Dendritic cell treated with granulocyte-macrophage colony-stimulating factor and Interleukin-4, amounts not matched to agents 40 ng/mL and 50 ng/mL, for 4 days (primary cell): ENCODE measurements at regions not wholly inside any gene's neighbourhood (a gene's known extent, or its start where the extent isn't known, plus 50 kb on each side); places are given as distances from the start of the nearest gene placed in this dataset.
"Not testable (repeated sequence)": the region's sequence is repeated elsewhere in the genome, so short reads cannot be mapped to it uniquely, and the experiment has no call there.

Experiments used
- H3K27ac Mint-ChIP-seq: one replicate; pipeline ENCODE4 v1.8.0; 2022; ENCODE audit warnings: mild to moderate bottlenecking, mixed read lengths
- H3K27me3 Mint-ChIP-seq: one replicate; pipeline ENCODE4 v1.8.0; 2022; ENCODE audit warnings: mild to moderate bottlenecking, mixed read lengths
- H3K36me3 Mint-ChIP-seq: one replicate; pipeline ENCODE4 v1.8.0; 2022; ENCODE audit warnings: low read depth, mixed read lengths
- H3K4me1 Mint-ChIP-seq: one replicate; pipeline ENCODE4 v1.8.0; 2022; ENCODE audit warnings: low read depth, mixed read lengths
- H3K4me3 Mint-ChIP-seq: one replicate; pipeline ENCODE4 v1.8.0; 2022; ENCODE audit warnings: mild to moderate bottlenecking, moderate library complexity, mixed read lengths
- H3K9me3 Mint-ChIP-seq: one replicate; pipeline ENCODE4 v1.8.0; 2022; ENCODE audit warnings: mixed read lengths
- intact Hi-C: fragments of 100-400 bp; cut with micrococcal nuclease; formaldehyde crosslinking; loops from one replicate; pipeline ENCODE4 v1.15.0; 2022

DNA sequence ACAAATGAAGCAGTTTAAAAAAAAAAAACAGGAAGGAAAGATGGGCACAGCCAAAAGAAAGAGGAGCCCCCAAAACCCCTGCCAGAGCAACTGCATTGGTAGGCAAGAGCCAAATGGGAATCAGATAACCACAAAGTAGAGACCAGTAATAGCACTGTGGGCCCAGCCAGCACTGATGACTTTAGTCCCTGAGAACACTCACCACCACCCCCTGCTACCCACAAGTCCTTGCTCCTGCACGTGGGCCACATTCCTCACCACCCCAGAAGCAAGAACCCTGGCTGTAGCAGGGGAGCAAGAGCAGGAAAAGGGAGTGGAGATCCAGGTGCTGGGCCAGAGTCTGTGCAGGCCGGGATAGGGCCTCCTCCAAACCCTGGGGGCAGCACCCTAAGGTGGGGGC is 86.1 kb downstream of the RRAGC start:
- Mint-ChIP-seq H3K4me1 (no peaks in the 10 kb centered on the region), H3K27me3 (peaks cover 11% of the 10 kb centered on the region), H3K27ac (no peak overlapping the region), H3K4me3 (no peak overlapping the region), H3K9me3 (no peaks in the 10 kb centered on the region), H3K36me3 (no peaks in the 10 kb centered on the region)
- intact Hi-C loops = no loop called here

DNA sequence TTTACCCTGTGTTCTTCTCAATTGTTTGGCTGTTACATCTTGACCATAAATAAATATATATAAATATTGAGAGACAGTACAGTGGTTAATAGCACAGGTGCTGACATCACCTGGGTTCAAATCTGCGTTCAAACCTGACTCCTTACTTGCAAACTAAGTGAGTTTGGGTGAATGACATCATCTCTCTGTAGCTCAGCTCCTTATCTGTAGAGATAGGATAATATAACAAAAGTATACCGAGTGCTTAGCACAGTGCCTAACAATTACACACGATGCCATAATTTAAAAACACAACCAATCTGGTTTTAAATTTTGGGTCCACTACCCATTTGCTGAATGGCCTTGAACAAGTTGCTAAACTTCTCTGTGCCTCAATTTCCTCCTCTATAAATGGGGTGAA is 86.6 kb downstream of the RRAGC start:
- no peak overlapping the region for H3K4me3 Mint-ChIP-seq

DNA sequence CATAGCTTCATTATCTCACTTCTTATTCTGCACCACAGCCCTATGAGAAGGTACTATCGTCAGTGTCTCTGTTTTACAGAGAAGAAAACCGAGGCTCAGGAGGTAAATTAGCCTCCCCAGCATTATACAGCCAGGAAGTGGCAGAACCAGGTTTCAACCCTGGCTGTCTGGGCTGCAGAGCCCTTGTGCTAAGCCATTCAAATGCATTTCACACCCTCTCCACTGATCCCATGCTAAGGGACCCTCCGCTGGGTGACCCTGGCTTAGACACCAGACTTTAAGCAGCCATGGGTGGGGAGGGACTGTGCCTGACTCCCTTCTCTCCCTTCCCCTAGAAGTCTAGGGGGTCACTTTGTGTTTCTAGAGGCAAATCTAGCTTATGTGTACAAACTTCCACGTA is 87.5 kb downstream of the RRAGC start:
- Mint-ChIP-seq H3K4me3 (no peak overlapping the region), H3K9me3 (no peaks in the 10 kb centered on the region), H3K27ac (no peak overlapping the region), H3K27me3 (peaks cover 11% of the 10 kb centered on the region), H3K36me3 (no peaks in the 10 kb centered on the region), H3K4me1 (no peaks in the 10 kb centered on the region)
- intact Hi-C loops = no loop called here

More for the DNA sequence above, 86.6 kb downstream of the RRAGC start:
- H3K27me3 Mint-ChIP-seq = peaks cover 11% of the 10 kb centered on the region
- intact Hi-C loops = no loop called here
- H3K36me3 Mint-ChIP-seq = no peaks in the 10 kb centered on the region
- H3K4me1 Mint-ChIP-seq = no peaks in the 10 kb centered on the region
- no peak overlapping the region for H3K27ac Mint-ChIP-seq
- no peaks in the 10 kb centered on the region for H3K9me3 Mint-ChIP-seq

DNA sequence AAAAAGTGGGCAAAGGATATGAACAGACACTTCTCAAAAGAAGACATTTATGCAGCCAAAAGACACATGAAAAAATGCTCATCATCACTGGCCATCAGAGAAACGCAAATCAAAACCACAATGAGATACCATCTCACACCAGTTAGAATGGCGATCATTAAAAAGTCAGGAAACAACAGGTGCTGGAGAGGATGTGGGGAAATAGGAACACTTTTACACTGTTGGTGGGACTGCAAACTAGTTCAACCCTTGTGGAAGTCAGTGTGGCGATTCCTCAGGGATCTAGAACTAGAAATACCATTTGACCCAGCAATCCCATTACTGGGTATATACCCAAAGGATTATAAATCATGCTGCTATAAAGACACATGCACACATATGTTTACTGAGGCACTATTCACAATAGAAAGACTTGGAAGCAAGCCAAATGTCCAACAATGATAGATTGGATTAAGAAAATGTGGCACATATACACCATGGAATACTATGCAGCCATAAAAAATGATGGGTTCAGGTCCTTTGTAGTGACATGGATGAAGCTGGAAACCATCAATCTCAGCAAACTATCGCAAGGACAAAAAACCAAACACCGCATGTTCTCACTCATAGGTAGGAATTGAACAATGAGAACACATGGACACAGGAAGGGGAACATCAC is 88.9 kb downstream of the RRAGC start:
- H3K27ac Mint-ChIP-seq, H3K4me3 Mint-ChIP-seq, H3K4me1 Mint-ChIP-seq, H3K27me3 Mint-ChIP-seq, intact Hi-C loops, H3K36me3 Mint-ChIP-seq, H3K9me3 Mint-ChIP-seq: not testable (repeated sequence)

DNA sequence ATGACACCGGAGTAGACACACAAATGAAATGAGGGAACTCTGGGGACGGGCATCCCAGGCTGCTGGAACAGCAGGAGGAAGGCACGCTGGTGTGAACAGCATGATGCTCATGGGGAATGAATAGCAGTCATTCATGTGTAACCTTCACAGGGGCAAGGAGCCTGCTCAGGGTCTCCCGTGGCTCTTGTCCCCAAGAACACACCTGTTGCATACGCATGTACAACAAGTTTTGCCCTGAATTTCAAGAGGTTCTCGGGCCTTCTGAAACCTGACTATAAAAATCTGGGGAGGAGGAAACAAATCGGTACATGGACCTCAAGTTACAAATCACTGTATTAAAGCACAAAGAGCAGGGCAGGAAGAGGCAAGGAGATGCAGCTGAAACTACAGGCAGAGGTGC is 93.4 kb downstream of the RRAGC start:
- H3K4me1 Mint-ChIP-seq = no peaks in the 10 kb centered on the region
- no peaks in the 10 kb centered on the region for H3K36me3 Mint-ChIP-seq
- no peaks in the 10 kb centered on the region for H3K9me3 Mint-ChIP-seq
- no peak overlapping the region for H3K27ac Mint-ChIP-seq
- H3K4me3 Mint-ChIP-seq = no peak overlapping the region
- intact Hi-C loops = no loop called here
- peaks cover 5% of the 10 kb centered on the region for H3K27me3 Mint-ChIP-seq

DNA sequence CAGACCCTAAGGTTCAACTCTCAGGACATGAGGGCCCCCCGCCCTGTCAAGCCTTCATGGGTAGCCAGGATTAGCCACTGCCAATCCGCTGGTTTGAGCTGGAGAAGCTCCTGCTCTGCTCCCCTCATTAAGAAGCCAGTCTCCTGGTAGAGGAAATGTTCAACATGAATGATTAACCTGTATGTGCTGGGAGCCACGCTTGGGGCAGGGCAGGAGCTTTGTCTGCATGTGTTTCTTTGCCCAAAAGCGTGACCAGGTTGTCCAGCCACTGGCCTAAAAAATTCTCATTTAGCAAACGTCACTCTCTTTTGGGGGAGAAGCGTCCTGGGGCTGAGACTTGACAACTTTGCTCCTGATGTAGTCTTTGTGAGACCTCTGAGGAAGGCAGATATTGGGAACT is 96.5 kb downstream of the RRAGC start:
- peaks cover 6% of the 10 kb centered on the region for H3K27me3 Mint-ChIP-seq
- no peak overlapping the region for H3K27ac Mint-ChIP-seq
- no peak overlapping the region for H3K4me3 Mint-ChIP-seq
- intact Hi-C loops = no loop called here
- no peaks in the 10 kb centered on the region for H3K9me3 Mint-ChIP-seq
- H3K4me1 Mint-ChIP-seq = no peaks in the 10 kb centered on the region
- H3K36me3 Mint-ChIP-seq = no peaks in the 10 kb centered on the region

DNA sequence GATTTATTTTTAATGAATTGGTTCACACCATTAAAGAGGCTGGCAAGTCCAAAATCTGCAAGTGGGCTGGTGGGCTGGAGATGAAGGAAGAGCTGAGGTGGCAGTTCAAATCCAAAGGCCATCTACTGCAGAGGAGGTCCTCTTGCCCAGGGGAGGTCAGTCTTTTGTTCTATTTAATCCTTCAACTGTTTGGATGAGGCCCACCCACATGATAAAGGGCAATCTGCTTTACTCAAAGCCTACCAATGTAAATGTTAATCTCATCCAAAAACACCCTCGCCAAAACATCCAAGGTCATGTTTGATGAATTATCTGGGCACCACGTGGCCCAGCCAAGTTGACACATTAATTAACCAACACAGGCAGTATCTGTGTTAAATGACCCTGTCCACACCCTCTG is 99.0 kb downstream of the RRAGC start:
- Mint-ChIP-seq H3K9me3 (no peaks in the 10 kb centered on the region), H3K4me3 (no peak overlapping the region), H3K27ac (no peak overlapping the region), H3K4me1 (no peaks in the 10 kb centered on the region), H3K36me3 (no peaks in the 10 kb centered on the region), H3K27me3 (peaks cover 7% of the 10 kb centered on the region)
- intact Hi-C loops = no loop called here

DNA sequence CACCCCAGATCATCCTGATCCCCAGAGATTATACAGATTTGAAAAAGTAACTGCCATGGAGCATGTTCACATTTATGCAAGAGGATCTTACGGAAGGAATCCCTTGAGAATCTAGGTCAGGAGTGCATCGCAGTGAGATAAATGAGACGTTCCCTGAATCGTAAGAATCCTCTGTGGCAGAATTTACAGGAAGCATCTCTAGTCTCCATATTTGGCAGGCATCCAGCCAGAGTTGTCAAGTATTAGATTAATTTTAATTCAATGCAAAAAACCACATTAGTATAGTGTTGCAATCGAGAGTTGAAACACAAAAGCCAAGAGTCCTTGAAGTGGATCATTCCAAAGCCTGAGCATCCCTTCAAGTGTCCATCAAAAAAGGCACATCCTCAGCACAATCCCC is 100.8 kb downstream of the RRAGC start:
- H3K27ac Mint-ChIP-seq = no peak overlapping the region
- H3K27me3 Mint-ChIP-seq = peaks cover 6% of the 10 kb centered on the region
- intact Hi-C loops = no loop called here
- H3K36me3 Mint-ChIP-seq = no peaks in the 10 kb centered on the region
- no peak overlapping the region for H3K4me3 Mint-ChIP-seq
- H3K4me1 Mint-ChIP-seq = no peaks in the 10 kb centered on the region
- H3K9me3 Mint-ChIP-seq = no peaks in the 10 kb centered on the region

DNA sequence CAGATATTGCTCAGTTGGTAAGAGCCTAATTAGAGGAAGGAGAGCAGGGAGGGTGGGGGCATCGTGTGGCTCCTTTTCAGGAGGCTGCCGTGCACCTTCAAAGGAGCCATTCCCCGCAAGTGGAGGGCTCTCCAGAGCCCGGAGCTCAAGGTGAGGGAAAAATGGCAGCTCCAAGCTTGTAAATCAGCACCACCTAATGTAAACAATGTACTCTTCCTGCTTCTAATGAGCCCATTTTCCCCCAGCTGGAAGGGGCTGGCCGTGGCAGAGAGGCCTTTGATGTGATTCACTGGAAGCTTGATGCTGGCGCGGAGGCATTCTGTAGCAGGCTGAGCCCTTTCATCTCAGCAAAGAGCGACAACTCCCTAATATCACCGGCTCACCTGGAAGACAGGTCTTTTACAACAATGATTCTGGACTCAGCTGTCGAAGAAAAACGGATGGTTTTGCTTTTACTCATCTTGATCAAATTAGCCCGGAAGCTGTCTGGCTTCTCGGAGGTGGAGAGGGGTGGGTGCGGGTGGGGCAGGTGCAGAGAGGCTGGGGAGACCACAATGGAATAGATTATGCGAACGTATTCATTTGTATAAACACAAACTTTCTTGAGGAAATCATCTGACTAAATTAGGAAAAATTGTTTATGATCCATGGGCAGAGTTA is 112.5 kb downstream of the RRAGC start:
- H3K4me1 Mint-ChIP-seq = no peaks in the 10 kb centered on the region
- H3K27ac Mint-ChIP-seq = no peak overlapping the region
- no peak overlapping the region for H3K4me3 Mint-ChIP-seq
- no peaks in the 10 kb centered on the region for H3K36me3 Mint-ChIP-seq
- H3K27me3 Mint-ChIP-seq = peaks cover 4% of the 10 kb centered on the region
- intact Hi-C loops = no loop called here
- peaks cover 8% of the 10 kb centered on the region for H3K9me3 Mint-ChIP-seq

DNA sequence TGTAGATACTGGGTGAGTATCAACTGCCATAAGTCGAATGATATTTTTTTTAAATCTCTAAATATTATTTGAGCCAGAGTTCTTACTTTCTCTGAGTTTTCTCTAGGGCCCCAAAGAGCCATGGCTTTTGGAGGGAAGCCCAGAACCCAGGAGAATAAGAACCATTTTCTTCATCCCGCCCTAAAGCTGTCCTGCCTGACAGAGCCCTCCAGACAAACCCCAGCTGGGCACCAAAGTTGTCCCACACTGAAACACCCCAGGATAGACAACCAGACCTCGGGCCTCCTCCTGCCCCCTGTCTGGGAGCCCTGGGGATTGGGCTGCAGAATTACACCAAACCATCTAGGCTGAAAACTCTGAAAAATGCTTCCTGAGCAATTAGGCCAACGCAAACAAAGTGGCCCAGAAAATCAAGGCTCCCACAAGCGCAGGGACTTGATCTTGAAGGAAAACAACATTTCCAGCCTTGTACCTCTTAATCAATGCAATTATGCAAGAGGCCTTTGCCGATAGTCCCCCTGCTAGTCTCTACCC is 113.1 kb downstream of the RRAGC start:
- H3K36me3 Mint-ChIP-seq = no peaks in the 10 kb centered on the region

DNA sequence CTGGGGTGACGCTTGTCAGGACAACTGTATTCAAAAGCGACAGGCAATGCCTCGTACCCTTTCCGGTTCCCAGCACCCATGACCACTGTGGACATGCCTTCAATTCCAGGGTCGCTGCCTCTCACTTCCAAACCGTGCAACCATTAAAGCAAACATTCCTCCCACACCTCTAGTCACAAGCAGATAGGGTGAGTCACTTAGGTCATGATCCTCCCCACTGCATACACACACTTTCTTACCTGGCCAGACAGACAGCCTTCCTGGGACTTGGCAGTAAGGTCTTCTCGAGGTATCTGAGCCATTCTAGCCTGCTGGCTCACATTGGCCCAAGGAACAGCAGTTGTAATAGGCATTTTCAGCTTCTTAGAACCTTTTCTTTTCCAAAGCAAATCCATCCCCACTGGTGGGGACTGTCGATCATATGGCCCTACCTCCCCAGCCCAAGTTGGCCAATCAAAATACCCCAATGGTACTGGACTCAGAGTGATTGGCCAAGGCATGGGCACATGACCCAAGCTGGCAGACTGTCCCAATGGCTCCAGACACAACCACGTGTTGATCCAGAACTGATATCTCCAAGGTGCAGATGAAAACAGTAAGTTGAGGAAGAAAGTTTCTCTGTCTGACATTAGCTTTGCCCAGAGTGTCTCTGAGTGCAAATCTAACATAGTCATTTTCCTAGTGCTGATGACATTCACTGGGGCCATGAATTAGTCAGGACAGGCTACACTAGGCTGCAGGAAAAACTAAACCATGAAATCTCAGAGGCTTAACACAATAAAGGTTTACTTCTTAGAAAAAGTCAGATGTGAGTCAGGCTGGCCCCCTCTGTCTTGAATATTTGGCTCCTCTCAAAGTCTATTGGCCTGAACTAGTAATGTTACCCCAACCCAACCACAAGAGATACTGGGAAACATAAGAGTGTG is 113.8 kb downstream of the RRAGC start:
- H3K9me3 Mint-ChIP-seq = peaks cover 8% of the 10 kb centered on the region
- H3K4me1 Mint-ChIP-seq = no peaks in the 10 kb centered on the region
- H3K27ac Mint-ChIP-seq = no peak overlapping the region
- intact Hi-C loops = no loop called here
- peaks cover 4% of the 10 kb centered on the region for H3K27me3 Mint-ChIP-seq
- H3K36me3 Mint-ChIP-seq = no peaks in the 10 kb centered on the region
- H3K4me3 Mint-ChIP-seq = no peak overlapping the region

More for the DNA sequence above, 113.1 kb downstream of the RRAGC start:
- no peaks in the 10 kb centered on the region for H3K4me1 Mint-ChIP-seq
- peaks cover 4% of the 10 kb centered on the region for H3K27me3 Mint-ChIP-seq
- H3K4me3 Mint-ChIP-seq = no peak overlapping the region
- H3K27ac Mint-ChIP-seq = no peak overlapping the region
- H3K9me3 Mint-ChIP-seq = peaks cover 8% of the 10 kb centered on the region
- intact Hi-C loops = no loop called here

DNA sequence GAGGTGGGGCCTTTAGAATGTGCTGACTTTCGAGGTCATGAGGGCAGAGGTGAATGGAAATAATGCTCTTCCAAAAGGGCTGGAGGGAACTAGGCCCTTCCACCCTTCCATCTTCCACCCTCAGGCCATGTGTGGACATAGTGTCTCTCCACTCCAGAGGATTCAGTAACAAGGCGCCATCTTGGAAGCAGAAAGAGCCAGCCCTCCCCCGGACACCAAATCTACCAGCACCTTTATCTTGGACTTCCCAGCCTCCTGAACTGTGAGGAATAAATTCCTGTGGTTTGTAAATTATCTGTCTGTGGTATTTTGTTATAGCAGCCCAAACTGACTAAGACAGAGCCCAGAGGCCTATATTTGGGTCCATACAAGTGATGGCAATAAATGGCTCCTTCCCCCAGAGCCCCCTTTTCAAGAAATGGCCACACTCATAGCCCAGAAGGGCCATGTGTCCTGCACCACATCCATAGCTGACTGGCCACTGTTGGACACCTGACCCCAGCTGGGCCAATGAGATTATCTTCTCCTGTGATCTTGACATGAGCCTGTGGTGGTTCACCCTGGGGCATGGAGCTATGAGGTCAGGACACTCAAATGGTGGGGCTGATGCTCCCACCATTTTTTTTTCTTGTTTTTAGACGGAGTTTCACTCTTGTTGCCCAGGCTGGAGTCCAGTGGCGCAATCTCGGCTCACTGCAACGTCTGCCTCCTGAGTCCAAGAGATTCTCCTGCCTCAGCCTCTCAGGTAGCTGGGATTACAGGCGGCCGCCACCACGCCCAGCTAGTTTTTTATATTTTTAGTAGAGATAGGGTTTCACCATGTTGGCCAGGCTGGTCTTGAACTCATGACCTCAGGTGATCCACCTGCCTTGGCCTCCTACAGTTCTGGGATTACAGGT is 114.9 kb downstream of the RRAGC start:
- H3K4me3 Mint-ChIP-seq = no peak overlapping the region
- no peaks in the 10 kb centered on the region for H3K36me3 Mint-ChIP-seq
- H3K4me1 Mint-ChIP-seq = no peaks in the 10 kb centered on the region
- intact Hi-C loops = no loop called here
- H3K9me3 Mint-ChIP-seq = peaks cover 8% of the 10 kb centered on the region
- no peak overlapping the region for H3K27ac Mint-ChIP-seq
- H3K27me3 Mint-ChIP-seq = peaks cover 3% of the 10 kb centered on the region

DNA sequence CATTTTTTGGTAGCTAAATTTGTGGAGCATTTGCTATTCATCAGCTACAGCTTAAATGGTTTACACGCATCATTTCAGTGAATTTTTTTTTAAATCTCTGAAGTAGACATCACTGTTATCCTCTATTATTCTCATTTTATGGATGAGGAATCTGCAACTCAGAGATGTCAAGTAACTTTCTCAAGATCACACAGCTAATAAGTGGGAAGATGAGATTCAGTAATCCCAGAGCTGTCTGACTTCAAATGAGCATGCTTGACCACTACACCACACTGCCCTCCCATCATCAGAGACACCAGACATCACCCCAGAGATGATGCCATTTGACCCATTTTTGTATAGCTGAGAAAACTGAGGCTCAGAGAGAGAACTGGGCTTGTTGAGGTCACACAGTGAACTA is 116.4 kb downstream of the RRAGC start:
- no peaks in the 10 kb centered on the region for H3K9me3 Mint-ChIP-seq
- no peaks in the 10 kb centered on the region for H3K4me1 Mint-ChIP-seq
- no peaks in the 10 kb centered on the region for H3K36me3 Mint-ChIP-seq
- no peak overlapping the region for H3K27ac Mint-ChIP-seq
- peaks cover 3% of the 10 kb centered on the region for H3K27me3 Mint-ChIP-seq
- no peak overlapping the region for H3K4me3 Mint-ChIP-seq
- intact Hi-C loops = no loop called here
